ENCODE measurements at regions not wholly inside any gene's neighbourhood (a gene's known extent, or its start where the extent isn't known, plus 50 kb on each side); places are given as distances from the start of the nearest gene placed in this dataset.
A peak's percentile ranks its signal among the peaks of the same experiment; 100 is the strongest.

DNA sequence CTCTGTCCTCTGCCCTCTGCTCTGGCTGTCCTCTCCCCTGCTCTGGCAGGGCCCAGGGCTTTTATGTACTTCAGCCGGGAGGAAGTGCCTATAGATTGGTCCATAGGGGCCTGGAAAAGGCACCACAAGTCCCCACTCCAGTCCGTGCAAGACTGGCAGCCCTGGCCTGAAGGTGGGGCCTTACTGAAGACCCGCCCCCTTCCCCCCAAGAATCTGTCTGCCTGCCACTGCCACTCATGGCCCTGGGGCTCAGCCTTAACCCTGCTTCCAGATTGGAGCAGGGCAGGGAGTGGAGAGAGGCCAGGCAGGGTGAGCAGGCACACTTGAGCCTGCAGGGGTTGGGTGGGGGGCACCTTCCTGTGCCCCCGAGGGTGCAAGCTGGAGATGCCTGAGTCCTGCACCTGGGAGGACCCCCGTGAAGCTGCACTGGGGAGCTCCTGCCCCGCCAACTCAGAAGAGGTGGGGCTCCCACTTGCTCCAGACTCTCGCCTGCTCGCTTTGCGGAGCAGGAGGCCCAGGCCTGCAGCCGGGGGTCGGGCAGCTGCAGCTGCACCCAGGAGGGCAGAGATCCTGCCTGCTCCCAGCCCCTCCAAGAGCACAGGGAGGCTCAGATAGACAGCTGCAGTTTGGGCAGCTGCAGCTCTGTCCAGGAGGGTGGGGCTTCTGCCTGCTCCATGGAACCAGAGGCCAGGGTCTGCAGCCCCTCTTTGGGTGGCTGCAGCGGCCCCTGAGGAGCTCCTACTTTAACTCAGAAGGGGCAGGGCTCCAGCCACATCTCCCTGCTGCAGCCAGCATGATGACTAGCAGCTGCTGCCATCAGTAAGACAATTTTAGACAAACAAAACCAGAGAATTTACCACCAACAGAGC lies 51.0 kb upstream of the SC5D start:
- no peak for DNase-seq (ENCODE audit: low spot score)
- peak; percentile 30 for ATAC-seq

Measured in left lobe of liver (tissue), 2 donors.